ENCODE measurements at regions not wholly inside any gene's neighbourhood (a gene's known extent, or its start where the extent isn't known, plus 50 kb on each side); places are given as distances from the start of the nearest gene placed in this dataset.

DNA sequence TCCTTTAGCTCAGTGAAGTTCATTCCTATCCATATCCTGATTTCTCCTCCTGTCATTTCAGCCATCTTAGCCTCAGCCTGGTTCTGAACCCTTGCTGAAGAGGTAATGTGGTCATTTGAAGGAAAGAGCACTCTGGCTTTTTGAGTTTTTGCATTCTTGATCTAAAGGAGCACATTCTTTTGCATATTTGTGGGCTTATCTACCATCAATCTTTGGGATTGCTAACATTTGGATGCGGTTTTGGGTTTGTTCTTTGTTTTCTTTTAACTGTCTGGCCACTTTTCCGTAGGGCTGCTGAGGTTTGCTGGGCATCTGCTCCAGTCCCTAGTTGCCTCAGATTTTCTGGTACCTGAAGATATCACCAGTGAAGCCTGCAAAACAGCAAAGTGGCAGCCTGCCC, 238.3 kb downstream of the EPM2A start:
- no peak overlapping the region for H3K4me3 ChIP-seq (ENCODE audit: low read depth, low read length)
- TF ChIP-seq, protein P1, sequence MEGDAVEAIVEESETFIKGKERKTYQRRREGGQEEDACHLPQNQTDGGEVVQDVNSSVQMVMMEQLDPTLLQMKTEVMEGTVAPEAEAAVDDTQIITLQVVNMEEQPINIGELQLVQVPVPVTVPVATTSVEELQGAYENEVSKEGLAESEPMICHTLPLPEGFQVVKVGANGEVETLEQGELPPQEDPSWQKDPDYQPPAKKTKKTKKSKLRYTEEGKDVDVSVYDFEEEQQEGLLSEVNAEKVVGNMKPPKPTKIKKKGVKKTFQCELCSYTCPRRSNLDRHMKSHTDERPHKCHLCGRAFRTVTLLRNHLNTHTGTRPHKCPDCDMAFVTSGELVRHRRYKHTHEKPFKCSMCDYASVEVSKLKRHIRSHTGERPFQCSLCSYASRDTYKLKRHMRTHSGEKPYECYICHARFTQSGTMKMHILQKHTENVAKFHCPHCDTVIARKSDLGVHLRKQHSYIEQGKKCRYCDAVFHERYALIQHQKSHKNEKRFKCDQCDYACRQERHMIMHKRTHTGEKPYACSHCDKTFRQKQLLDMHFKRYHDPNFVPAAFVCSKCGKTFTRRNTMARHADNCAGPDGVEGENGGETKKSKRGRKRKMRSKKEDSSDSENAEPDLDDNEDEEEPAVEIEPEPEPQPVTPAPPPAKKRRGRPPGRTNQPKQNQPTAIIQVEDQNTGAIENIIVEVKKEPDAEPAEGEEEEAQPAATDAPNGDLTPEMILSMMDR (IDR thresholded peaks at IDR 0.05; ENCODE audit: low read depth, low read length) = no peak
- no peaks in the 10 kb centered on the region for H3K9me3 ChIP-seq (ENCODE audit: severe bottlenecking)
- no peak overlapping the region for H3K27ac ChIP-seq
- H3K27me3 ChIP-seq (ENCODE audit: insufficient read depth, low read depth, severe bottlenecking) = no peaks in the 10 kb centered on the region
- DNase-seq = no peak
- no peaks in the 10 kb centered on the region for H3K36me3 ChIP-seq

DNA sequence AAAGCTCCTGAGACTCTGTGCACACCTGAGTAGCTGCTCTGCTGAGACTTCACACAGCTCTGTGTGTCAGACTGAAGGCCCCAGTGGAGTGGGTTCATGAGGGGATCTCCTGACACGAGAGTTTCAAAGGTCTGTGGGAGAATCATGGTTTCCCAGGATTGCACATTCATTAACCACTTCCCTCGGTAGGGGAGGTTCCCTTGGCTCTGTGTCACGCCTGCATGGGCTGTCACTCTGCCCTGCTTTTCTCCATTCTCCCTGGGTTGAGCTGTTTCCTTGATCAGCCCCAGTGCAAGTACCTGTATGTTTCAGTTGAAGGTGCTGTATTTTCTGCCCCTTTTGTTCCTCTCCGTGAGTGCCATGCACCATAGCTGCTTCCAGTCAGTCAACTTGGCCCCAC, 236.9 kb downstream of the EPM2A start:
- TF ChIP-seq, protein P1 (IDR thresholded peaks at IDR 0.05; ENCODE audit: low read depth, low read length) = no peak
- no peaks in the 10 kb centered on the region for H3K9me3 ChIP-seq (ENCODE audit: severe bottlenecking)
- no peak overlapping the region for H3K27ac ChIP-seq
- H3K36me3 ChIP-seq = no peaks in the 10 kb centered on the region
- no peak overlapping the region for H3K4me3 ChIP-seq (ENCODE audit: low read depth, low read length)
- H3K27me3 ChIP-seq (ENCODE audit: insufficient read depth, low read depth, severe bottlenecking) = no peaks in the 10 kb centered on the region
- no peak for DNase-seq

DNA sequence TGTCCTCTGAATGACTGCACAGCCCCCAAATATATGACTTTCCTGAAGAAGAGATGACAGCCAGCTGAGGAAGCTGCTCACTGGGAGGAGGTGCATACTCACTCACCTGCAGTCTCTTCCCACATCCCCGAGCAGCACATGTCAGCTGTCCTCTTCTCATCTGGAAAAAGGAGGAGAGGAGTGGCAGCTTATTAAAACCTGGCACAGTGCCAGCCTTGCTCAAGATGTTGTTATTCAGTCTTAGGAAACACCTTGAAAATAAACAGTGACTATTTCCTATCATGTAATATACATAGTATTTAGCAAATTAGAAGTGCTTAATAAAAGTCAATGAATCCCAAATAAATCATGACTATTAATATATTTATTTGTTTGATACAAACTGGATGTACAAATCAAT, 232.9 kb downstream of the EPM2A start:
- H3K4me3 ChIP-seq (ENCODE audit: low read depth, low read length) = no peak overlapping the region
- H3K9me3 ChIP-seq (ENCODE audit: severe bottlenecking) = no peaks in the 10 kb centered on the region
- TF ChIP-seq, protein P1 (IDR thresholded peaks at IDR 0.05; ENCODE audit: low read depth, low read length) = no peak
- no peak for DNase-seq
- no peaks in the 10 kb centered on the region for H3K36me3 ChIP-seq
- H3K27ac ChIP-seq = no peak overlapping the region
- H3K27me3 ChIP-seq (ENCODE audit: insufficient read depth, low read depth, severe bottlenecking) = no peaks in the 10 kb centered on the region

DNA sequence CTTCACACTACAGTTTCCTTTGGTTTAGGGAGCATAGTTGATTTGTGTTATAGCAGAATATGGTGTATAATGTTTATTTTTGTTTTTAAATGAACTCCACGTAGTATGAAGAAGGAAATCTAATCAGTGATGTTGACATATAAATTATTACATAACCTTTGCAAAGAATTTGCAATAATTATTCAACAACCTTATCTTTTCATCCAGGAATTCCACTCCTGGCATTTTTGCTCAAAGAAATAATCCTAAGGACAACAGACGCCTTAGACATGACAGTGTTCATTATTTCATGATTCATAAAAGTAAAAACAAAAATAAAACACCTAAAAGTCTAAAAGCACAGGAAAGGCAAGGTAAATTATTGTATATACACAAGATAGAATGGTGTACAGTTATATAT, 229.2 kb downstream of the EPM2A start:
- TF ChIP-seq, protein P1 (IDR thresholded peaks at IDR 0.05; ENCODE audit: low read depth, low read length) = no peak
- Histone ChIP-seq H3K27me3 (ENCODE audit: insufficient read depth, low read depth, severe bottlenecking) (no peaks in the 10 kb centered on the region), H3K4me3 (ENCODE audit: low read depth, low read length) (no peak overlapping the region), H3K27ac (no peak overlapping the region), H3K9me3 (ENCODE audit: severe bottlenecking) (peaks cover 8% of the 10 kb centered on the region), H3K36me3 (no peaks in the 10 kb centered on the region)
- no peak for DNase-seq

DNA sequence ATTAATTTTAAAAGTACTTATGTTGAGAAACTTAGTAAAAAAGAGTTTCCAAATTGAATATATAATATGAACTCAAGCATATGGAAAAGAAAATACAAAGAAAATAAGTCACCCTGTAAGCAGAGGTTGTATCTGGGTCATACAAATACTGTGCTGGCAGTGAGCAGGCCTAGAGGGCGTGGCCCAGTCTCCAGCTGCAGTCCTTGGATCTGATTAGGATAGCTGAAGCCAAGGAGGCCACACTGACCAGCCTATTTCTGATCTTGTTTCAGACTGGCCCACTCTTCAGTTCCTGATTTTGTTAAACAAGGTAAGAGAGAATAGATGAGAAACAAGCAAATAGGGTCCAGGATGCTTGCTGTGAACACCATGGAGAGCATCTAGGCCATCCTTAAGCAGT, 228.8 kb downstream of the EPM2A start:
- no peak for DNase-seq
- TF ChIP-seq, protein P1 (IDR thresholded peaks at IDR 0.05; ENCODE audit: low read depth, low read length) = no peak
- Histone ChIP-seq H3K9me3 (ENCODE audit: severe bottlenecking) (peaks cover 8% of the 10 kb centered on the region), H3K27ac (no peak overlapping the region), H3K36me3 (no peaks in the 10 kb centered on the region), H3K4me3 (ENCODE audit: low read depth, low read length) (no peak overlapping the region), H3K27me3 (ENCODE audit: insufficient read depth, low read depth, severe bottlenecking) (no peaks in the 10 kb centered on the region)

DNA sequence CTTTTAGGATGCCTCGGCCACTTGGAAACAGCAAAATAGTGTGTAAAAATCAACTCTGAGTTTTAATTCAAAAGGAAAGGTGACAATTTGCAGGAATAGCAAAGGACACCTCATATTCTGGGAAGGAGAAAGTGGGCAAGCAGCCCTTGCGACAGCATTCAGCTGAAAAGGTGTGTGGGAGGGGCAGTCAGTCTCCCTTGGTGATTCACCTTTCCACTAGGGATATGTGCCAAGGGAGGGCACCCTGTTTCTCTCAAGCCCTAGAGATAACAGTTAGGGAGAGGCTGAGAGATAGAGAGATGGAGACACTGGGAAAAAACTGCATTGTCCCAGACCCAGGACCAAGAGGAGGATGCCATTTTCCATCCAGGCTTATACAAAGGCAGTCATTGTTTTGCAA, 228.1 kb downstream of the EPM2A start:
- H3K36me3 ChIP-seq = no peaks in the 10 kb centered on the region
- H3K27ac ChIP-seq = no peak overlapping the region
- DNase-seq = no peak
- peaks cover 8% of the 10 kb centered on the region for H3K9me3 ChIP-seq (ENCODE audit: severe bottlenecking)
- TF ChIP-seq, protein P1 (IDR thresholded peaks at IDR 0.05; ENCODE audit: low read depth, low read length) = no peak
- H3K27me3 ChIP-seq (ENCODE audit: insufficient read depth, low read depth, severe bottlenecking) = no peaks in the 10 kb centered on the region
- H3K4me3 ChIP-seq (ENCODE audit: low read depth, low read length) = no peak overlapping the region

Measured in WERI-Rb-1 (cell line).